Uterus (tissue), 2 donors: ENCODE measurements at regions not wholly inside any gene's neighbourhood (a gene's known extent, or its start where the extent isn't known, plus 50 kb on each side); places are given as distances from the start of the nearest gene placed in this dataset.

Source experiments
- CTCF ChIP-seq, 4 experiments: fragments of 200-600 bp in 2 of 4; fragments of 450-650 bp in 2 of 4; sonication (generic) in 2 of 4; IDR thresholded peaks; one replicate each; pipeline ENCODE4 v1.5.1; 2016 to 2019; ENCODE audit warnings: antibody characterized with exemption in 4 of 4, mild to moderate bottlenecking in 2 of 4, moderate library complexity in 1 of 4
- POLR2A ChIP-seq, 2 donors: fragments of 450-650 bp; IDR thresholded peaks; one replicate each; pipeline ENCODE4 v1.6.1; 2016; ENCODE audit warnings: antibody characterized with exemption in 2 of 2, mild to moderate bottlenecking in 1 of 2, moderate library complexity in 1 of 2

- TF ChIP-seq CTCF (IDR thresholded peaks at IDR 0.05) = no peak
- TF ChIP-seq POLR2A (IDR thresholded peaks at IDR 0.05) = no peak
These were observed 182.1 kb upstream of the SOX11 start for GRCh38 chr2:5510082-5510481.
